Osteocyte (in vitro differentiated cells): ENCODE measurements at regions not wholly inside any gene's neighbourhood (a gene's known extent, or its start where the extent isn't known, plus 50 kb on each side); places are given as distances from the start of the nearest gene placed in this dataset.

Source experiments
- DNase-seq: peaks from one replicate; pipeline ENCODE4 v3.0.0; 2021; ENCODE audit warnings: mixed read lengths; ENCODE audit not compliant: unreplicated experiment; ENCODE audit errors: extremely low spot score
- H3K27ac Mint-ChIP-seq: one replicate; pipeline ENCODE4 v1.8.0; 2021; ENCODE audit warnings: mild to moderate bottlenecking, mixed read lengths; ENCODE audit not compliant: unreplicated experiment
- H3K27me3 Mint-ChIP-seq: one replicate; pipeline ENCODE4 v1.8.0; 2021; ENCODE audit warnings: mixed read lengths; ENCODE audit not compliant: unreplicated experiment
- H3K36me3 Mint-ChIP-seq: one replicate; pipeline ENCODE4 v1.8.0; 2021; ENCODE audit warnings: mixed read lengths; ENCODE audit not compliant: unreplicated experiment
- H3K4me1 Mint-ChIP-seq: one replicate; pipeline ENCODE4 v1.8.0; 2021; ENCODE audit warnings: mixed read lengths; ENCODE audit not compliant: unreplicated experiment
- H3K4me3 Mint-ChIP-seq: one replicate; pipeline ENCODE4 v1.8.0; 2021; ENCODE audit warnings: mild to moderate bottlenecking, moderate library complexity, mixed read lengths; ENCODE audit not compliant: unreplicated experiment
- H3K9me3 Mint-ChIP-seq: one replicate; pipeline ENCODE4 v1.8.0; 2021; ENCODE audit warnings: mixed read lengths; ENCODE audit not compliant: unreplicated experiment
- CTCF ChIP-seq: fragments of 200-600 bp; sonication (generic); IDR thresholded peaks from 2 replicates; pipeline ENCODE4 v1.5.0; 2021; ENCODE audit warnings: antibody characterized with exemption, mild to moderate bottlenecking, moderate library complexity

GRCh38 chr10:108409306-108409705 is 1244.8 kb upstream of the SORCS1 start:
- no peak for DNase-seq
- H3K27ac Mint-ChIP-seq: no peak overlapping the region
- H3K9me3 Mint-ChIP-seq: peaks cover 16% of the 10 kb centered on the region
- no peaks in the 10 kb centered on the region for H3K36me3 Mint-ChIP-seq
- H3K4me1 Mint-ChIP-seq: no peaks in the 10 kb centered on the region
- H3K27me3 Mint-ChIP-seq: no peaks in the 10 kb centered on the region
- no peak overlapping the region for H3K4me3 Mint-ChIP-seq
- TF ChIP-seq CTCF: no peak

GRCh38 chr10:108404155-108404554 is 1239.6 kb upstream of the SORCS1 start:
- no peaks in the 10 kb centered on the region for H3K36me3 Mint-ChIP-seq
- TF ChIP-seq CTCF: no peak
- no peak for DNase-seq
- H3K27me3 Mint-ChIP-seq: no peaks in the 10 kb centered on the region
- no peak overlapping the region for H3K4me3 Mint-ChIP-seq
- H3K4me1 Mint-ChIP-seq: no peaks in the 10 kb centered on the region
- H3K9me3 Mint-ChIP-seq: peaks cover 12% of the 10 kb centered on the region
- H3K27ac Mint-ChIP-seq: no peak overlapping the region

GRCh38 chr10:108399465-108399864 is 1235.0 kb upstream of the SORCS1 start:
- Mint-ChIP-seq H3K9me3 (peaks cover 12% of the 10 kb centered on the region), H3K4me1 (no peaks in the 10 kb centered on the region), H3K4me3 (no peak overlapping the region), H3K27me3 (no peaks in the 10 kb centered on the region), H3K27ac (no peak overlapping the region), H3K36me3 (no peaks in the 10 kb centered on the region)
- DNase-seq: no peak
- TF ChIP-seq CTCF: no peak

GRCh38 chr10:108393089-108393488 is 1228.6 kb upstream of the SORCS1 start:
- H3K4me1 Mint-ChIP-seq: no peaks in the 10 kb centered on the region
- H3K27ac Mint-ChIP-seq: no peak overlapping the region
- H3K4me3 Mint-ChIP-seq: no peak overlapping the region
- no peak for TF ChIP-seq CTCF
- no peaks in the 10 kb centered on the region for H3K27me3 Mint-ChIP-seq
- peaks cover 23% of the 10 kb centered on the region for H3K9me3 Mint-ChIP-seq
- no peak for DNase-seq
- no peaks in the 10 kb centered on the region for H3K36me3 Mint-ChIP-seq

GRCh38 chr10:108392286-108392685 is 1227.8 kb upstream of the SORCS1 start:
- no peaks in the 10 kb centered on the region for H3K4me1 Mint-ChIP-seq
- H3K9me3 Mint-ChIP-seq: peaks cover 21% of the 10 kb centered on the region
- H3K36me3 Mint-ChIP-seq: no peaks in the 10 kb centered on the region
- no peak for TF ChIP-seq CTCF
- no peaks in the 10 kb centered on the region for H3K27me3 Mint-ChIP-seq
- H3K27ac Mint-ChIP-seq: no peak overlapping the region
- no peak overlapping the region for H3K4me3 Mint-ChIP-seq
- DNase-seq: no peak
